Liver (tissue), 3 donors: ENCODE measurements at regions not wholly inside any gene's neighbourhood (a gene's known extent, or its start where the extent isn't known, plus 50 kb on each side); places are given as distances from the start of the nearest gene placed in this dataset.

Experiments
- EGR1 ChIP-seq, 2 donors: IDR thresholded peaks; 2 replicates each; pipeline ENCODE4 v1.6.1; 2016 to 2018; ENCODE audit warnings: antibody characterized with exemption in 2 of 2, low read depth in 2 of 2
- RAD21 ChIP-seq, 2 donors: IDR thresholded peaks; 2 replicates each; pipeline ENCODE4 v1.6.1; 2016; ENCODE audit warnings: antibody characterized with exemption in 2 of 2, mild to moderate bottlenecking in 2 of 2
- SP1 ChIP-seq: IDR thresholded peaks from 2 replicates; pipeline ENCODE4 v1.6.1; 2018; ENCODE audit warnings: antibody characterized with exemption, mild to moderate bottlenecking
- TAF1 ChIP-seq: conservative IDR thresholded peaks from 2 replicates; pipeline ENCODE4 v1.6.1; 2016; ENCODE audit warnings: antibody characterized with exemption, mild to moderate bottlenecking
- TF ChIP-seq, protein P1 (sequence below): fragments of 150-350 bp; IDR thresholded peaks from 2 replicates; pipeline ENCODE4 v1.5.1; 2017; ENCODE audit warnings: improper control_type of control experiment, low read depth, low read length; ENCODE audit not compliant: missing input control
- TF ChIP-seq, protein P2 (sequence below): IDR thresholded peaks from 2 replicates; pipeline ENCODE4 v1.6.1; 2016; ENCODE audit warnings: antibody characterized with exemption, mild to moderate bottlenecking
- TF ChIP-seq, protein P3 (sequence below): IDR thresholded peaks from 2 replicates; pipeline ENCODE4 v1.6.1; 2016; ENCODE audit warnings: antibody characterized with exemption
- donor health status: healthy.
- donor health status: healthy.

DNA sequence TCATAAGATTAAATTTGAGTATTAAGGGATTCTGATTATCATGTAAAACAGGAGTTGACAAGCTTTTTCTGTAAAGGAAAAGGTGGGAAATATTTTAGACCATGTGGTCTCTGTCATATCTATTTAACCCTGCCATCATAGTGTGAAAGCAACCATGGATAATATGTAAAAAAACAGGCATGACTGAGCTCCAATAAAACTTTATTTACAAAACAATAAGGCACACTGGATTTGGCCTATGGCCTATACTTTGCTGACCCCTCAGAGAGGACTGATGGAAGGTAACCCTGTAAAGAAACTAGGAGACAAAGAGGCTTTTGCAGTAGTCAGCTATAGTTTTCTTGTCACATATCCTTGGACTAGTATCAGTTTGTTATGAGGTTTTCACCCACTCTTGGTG, 130.5 kb upstream of the CDK13 start:
- TF ChIP-seq, protein P1, sequence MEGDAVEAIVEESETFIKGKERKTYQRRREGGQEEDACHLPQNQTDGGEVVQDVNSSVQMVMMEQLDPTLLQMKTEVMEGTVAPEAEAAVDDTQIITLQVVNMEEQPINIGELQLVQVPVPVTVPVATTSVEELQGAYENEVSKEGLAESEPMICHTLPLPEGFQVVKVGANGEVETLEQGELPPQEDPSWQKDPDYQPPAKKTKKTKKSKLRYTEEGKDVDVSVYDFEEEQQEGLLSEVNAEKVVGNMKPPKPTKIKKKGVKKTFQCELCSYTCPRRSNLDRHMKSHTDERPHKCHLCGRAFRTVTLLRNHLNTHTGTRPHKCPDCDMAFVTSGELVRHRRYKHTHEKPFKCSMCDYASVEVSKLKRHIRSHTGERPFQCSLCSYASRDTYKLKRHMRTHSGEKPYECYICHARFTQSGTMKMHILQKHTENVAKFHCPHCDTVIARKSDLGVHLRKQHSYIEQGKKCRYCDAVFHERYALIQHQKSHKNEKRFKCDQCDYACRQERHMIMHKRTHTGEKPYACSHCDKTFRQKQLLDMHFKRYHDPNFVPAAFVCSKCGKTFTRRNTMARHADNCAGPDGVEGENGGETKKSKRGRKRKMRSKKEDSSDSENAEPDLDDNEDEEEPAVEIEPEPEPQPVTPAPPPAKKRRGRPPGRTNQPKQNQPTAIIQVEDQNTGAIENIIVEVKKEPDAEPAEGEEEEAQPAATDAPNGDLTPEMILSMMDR: no peak
- TF ChIP-seq SP1: no peak
- TF ChIP-seq, protein P2, sequence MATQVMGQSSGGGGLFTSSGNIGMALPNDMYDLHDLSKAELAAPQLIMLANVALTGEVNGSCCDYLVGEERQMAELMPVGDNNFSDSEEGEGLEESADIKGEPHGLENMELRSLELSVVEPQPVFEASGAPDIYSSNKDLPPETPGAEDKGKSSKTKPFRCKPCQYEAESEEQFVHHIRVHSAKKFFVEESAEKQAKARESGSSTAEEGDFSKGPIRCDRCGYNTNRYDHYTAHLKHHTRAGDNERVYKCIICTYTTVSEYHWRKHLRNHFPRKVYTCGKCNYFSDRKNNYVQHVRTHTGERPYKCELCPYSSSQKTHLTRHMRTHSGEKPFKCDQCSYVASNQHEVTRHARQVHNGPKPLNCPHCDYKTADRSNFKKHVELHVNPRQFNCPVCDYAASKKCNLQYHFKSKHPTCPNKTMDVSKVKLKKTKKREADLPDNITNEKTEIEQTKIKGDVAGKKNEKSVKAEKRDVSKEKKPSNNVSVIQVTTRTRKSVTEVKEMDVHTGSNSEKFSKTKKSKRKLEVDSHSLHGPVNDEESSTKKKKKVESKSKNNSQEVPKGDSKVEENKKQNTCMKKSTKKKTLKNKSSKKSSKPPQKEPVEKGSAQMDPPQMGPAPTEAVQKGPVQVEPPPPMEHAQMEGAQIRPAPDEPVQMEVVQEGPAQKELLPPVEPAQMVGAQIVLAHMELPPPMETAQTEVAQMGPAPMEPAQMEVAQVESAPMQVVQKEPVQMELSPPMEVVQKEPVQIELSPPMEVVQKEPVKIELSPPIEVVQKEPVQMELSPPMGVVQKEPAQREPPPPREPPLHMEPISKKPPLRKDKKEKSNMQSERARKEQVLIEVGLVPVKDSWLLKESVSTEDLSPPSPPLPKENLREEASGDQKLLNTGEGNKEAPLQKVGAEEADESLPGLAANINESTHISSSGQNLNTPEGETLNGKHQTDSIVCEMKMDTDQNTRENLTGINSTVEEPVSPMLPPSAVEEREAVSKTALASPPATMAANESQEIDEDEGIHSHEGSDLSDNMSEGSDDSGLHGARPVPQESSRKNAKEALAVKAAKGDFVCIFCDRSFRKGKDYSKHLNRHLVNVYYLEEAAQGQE: no peak
- no peak for TF ChIP-seq EGR1 (IDR thresholded peaks at IDR 0.05; ENCODE audit: low read depth in 2 of 2)
- TF ChIP-seq, protein P3, sequence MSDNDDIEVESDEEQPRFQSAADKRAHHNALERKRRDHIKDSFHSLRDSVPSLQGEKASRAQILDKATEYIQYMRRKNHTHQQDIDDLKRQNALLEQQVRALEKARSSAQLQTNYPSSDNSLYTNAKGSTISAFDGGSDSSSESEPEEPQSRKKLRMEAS: no peak
- TF ChIP-seq TAF1: no peak
- no peak for TF ChIP-seq RAD21 (IDR thresholded peaks at IDR 0.05)
